HG03442 (cell line): ENCODE measurements at regions not wholly inside any gene's neighbourhood (a gene's known extent, or its start where the extent isn't known, plus 50 kb on each side); places are given as distances from the start of the nearest gene placed in this dataset.

Experiments used
- ATAC-seq: cut with Tn5 transposase; IDR thresholded peaks from one replicate; pipeline ENCODE4 v1.9.1; 2021; ENCODE audit warnings: mild to moderate bottlenecking, moderate library complexity; ENCODE audit not compliant: unreplicated experiment

DNA sequence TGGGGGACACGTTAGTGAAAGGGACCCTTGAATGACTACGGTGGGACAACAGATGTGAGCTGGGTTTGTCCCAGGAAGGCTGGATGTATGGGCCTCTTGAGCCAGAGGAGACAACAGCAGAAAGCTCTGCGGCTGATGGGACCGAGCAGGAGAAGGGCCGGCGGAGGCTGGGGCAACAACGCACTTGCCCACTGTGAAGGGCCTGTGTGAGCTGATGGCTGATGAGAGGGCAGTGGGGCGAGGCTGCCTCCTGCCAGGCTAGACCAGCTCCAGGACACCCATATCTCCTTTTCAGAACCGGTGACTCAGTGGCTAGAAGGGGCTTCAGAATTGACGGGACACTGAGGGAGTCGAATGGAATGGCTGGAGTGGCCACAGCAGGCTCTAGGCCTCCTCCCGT, 250.1 kb downstream of the SEC14L1 start:
- ATAC-seq: no peak

DNA sequence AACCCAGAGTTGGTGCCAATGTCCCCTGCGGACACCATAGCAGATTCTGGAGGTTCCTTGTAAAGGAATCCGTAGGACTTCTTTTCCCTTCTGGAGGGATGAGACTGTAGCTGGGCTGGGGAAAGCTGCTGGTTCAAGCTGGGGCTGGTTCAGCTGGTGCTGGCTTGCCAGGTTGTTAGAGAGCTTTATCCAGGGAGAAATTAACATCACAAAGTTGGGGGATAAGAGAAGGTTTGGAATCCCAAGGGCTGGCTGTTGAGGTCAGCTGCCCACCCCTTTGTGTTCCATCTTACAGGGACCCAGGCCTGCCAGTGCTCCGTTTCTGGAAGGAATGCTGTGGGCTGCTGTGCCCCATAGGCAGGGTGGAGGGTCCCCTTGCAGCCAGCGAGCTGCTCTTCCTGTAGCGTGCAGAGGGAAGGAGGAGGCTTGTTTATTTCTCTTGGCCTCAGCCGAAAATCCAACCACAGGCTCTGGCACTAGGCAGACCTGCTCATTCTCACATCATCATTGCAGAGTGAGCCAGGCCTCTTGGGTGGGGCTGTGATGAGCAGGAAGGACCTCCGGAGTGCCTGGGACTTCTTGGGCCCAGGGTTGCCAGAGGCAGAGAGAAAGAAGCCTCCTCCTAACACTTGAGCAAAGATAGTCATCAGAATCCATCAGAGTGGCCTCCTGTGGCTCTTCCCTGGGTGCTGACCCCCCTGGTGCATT, 251.1 kb downstream of the SEC14L1 start:
- no peak for ATAC-seq

DNA sequence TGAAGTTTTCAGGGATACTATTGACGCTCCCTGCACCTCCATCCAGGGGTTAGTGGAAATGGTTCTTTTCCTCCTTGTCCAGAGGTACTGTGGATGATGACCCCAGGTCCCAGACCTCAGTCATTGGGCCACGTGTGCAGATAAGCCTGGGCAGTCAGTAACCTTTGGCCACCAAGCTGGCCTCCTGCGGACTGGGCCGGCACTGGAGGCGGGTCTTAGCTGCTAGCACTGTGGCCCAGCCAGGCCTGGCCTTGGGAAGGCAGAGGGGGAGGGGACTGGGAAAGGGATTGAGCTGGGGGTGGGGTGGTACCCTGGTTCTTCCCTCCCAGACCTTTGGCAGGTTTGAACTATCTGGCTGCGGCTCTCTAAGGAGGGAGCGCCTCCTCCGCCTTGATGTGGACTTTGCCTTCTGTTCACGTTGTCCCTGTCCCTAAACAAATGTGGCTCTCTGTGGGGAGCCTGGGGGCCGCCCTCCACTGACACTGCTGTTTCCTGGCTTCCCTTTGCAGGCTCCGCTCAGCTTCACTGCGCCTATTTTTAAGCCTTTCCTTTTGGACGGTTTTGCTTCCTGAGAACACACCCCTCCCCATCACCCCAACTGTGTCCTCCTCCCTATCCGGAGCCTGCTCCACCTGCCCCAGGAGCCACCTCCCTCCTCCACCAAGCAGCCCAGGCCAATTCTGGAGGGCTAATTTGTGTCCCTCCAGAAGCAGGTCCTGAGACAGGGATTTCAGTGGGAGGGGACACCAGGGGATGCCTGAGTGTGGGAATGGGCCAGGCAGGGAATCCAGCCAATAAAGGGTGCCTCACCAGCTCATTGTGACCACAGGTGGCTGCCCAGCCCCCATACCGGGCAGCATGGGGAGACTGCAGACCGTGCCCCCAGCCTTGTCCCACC, 251.9 kb downstream of the SEC14L1 start:
- ATAC-seq: no peak

DNA sequence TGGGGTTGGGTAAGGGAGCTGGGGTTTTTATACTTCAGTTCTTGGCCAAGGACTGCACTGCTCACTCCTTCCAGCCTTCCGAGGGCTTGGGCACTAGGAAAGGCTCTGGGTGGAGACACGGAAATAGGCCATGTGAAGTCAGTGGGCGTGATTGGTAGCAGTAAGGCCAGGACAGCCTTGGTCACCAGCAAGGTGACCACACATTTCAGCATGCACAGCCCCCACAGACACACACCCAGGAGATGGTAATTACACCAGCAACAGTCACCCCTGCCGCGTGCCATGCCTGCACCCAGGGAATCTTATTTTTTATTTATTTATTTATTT, 252.5 kb downstream of the SEC14L1 start:
- no peak for ATAC-seq

DNA sequence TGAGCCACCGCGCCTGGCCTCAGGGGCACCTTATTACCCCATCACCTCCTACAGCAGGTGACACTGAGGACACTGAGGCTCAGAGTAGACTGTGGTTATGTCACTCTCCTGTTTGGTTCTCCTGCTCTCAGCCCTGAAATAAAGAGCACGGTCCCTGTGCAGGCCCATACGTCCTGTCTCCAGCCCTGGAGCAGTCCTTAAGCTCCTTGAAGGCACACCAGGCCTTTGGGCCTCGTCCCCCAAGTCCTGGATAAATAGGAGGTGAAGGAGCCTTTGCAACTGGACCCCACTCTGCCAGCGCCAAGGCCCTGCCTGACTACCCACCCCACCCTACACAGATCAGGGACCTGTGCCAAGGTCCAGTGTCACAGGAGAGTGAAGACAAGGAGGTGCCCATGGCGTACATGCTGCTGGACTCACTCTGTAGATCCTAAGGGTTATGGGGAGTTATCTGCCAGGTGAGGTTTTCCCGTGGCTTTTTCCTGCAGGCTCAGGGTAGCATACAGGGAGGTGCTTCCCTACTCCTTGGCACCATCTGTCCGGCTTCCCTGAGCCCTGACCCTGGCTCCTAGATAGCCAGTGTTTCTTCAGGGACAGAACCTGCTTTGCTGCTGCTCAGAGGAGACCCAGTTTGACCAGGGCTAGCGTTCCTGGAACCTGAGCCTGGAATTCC, 253.2 kb downstream of the SEC14L1 start:
- ATAC-seq: no peak

DNA sequence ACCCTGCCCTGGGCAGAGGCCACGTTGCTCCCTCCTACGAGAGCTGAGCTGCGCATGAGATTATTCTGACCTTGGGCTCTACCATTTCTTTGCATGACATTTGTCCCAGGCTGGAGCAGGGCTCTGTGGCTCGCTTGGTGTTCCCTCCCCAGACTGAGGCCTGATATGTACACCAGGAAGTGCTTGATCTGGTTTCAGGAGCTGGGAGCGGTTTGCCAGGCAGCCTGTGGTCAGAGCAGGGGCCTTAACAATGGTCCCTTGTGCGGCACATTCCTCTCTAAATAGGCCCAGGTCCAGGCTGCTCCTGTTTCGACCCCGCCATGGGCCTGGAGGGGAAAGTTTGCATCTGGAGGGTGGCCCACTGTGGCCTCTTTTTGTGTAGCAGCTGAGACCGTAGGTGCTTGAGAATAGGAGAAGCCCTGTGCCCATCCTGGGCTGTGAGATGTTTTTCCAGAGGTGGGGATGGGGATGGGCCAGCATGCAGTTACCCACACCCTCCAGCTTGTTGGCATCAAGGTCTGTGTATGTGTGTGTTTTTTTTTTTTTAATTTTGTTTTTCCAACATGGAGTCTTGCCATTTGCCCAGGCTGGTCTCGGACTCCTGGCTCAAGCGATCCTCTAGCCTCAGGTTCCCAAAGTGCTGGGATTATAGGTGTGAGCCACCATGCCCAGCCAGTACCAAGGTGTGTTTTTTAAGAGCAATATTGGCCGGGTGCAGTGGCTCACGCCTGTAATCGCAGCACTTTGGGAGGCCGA, 253.9 kb downstream of the SEC14L1 start:
- ATAC-seq: no peak

DNA sequence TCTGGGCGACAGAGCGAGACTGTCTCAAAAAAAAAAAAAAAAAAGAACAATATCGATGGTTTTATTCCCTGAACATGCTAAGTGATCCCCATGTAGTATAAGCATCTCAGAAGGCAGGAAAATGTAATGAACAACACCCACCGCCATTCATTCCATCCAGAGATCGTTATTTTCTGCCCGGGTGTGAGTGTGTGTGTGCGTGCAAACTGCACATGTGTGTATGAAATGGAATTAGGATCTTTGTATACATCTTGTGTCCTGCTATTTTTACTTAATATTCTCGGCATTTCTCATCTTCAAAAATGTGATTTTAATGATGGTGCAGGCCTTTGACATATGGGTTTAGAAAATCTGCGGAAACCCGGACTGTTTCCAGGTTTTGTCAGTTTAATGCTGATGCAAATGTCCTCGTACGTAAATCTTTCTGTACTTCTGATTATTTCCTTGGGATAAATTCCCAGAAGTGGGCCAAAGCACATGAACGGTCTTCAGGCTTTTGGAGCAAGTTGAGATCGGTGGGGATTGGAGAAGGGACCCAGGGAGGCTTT, 254.8 kb downstream of the SEC14L1 start:
- ATAC-seq: no peak

DNA sequence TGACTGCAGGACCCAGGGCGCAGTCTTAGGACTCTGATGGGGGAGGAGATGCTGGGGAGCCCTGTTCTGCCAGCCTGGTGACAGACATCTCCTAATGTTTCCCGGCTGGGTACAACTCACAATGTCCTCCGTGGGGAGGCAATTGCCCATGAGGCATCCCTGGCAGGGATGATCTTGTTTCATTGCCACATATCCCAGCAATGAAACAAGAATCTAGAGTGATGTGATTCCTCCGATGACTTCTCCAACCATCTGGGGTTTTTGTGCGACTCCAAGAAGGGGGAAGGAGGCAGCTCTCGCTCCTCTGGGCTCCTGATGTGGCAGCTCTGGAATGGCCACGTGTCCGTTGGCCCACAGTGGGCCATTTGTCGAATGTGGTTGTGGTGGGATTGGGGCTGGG, 255.8 kb downstream of the SEC14L1 start:
- no peak for ATAC-seq

DNA sequence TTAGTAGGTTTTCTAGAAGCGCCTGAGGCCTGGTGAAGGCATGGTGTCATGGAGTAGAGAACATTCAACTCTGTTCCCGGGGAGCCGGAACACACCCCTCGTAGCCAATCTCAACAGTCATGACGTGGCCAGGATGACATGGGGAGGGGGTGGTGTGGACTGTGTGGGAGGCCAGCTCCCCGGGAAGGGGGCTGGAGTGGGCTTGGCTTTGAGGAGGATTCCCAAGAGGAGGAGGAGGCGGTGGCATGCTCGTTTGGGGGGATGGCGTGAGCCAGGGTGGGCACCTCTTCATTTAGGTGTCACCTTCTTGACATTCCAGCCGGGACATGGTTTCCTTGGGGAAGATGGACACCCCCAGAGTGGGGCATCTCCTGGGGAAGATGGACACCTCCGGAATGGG, 257.5 kb downstream of the SEC14L1 start:
- no peak for ATAC-seq

DNA sequence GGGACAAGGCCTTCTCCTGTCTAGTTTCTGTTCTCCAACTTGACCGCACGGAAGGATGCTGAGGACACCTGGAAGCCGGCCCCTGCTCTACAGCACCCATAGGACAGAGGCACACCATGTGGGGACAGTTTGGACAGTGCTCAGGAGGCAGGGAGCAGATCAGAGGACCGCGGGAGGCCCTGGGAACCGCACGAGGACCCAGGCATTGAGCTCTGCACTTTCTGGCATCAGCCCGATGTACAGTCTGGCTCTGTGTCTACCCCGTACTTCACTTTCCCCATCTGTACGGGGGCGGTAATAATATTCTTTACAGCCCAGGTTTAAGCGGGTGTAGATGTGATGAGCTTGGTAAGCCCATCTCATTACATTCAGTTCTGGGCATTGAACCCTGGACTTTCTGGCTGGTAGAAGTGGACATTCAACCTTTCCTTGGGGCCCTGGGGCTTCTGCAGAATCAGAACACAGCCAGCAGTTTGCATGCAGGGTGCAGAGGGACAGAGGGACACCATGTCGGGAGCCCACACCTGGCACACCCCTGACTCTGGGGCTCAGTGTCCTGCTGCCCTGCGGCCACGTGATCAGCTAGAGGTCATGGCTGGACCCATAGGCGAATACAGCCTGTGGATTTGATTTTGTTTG, 258.7 kb downstream of the SEC14L1 start:
- no peak for ATAC-seq

DNA sequence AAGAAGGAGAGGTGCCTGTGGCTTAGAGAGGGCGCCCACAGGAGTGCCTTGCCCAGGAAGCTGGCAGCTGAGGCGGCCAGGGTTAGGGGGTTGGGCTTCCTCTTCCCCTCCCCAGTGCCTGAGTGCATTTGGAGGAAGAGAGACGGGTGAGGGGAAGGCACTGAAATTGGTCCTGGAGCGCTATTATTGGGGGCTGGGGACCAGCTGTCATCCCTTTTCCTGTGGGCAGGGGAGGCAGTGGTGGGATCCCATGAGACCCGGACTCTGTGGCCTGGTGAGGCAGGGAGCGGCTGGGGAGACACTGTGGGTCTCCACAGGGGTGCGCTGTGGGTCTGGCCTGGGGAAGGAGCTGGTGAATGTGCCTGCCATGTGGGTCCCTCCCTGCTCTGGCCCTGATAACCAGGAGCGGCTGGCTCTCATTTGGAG, 259.7 kb downstream of the SEC14L1 start:
- ATAC-seq: no peak

DNA sequence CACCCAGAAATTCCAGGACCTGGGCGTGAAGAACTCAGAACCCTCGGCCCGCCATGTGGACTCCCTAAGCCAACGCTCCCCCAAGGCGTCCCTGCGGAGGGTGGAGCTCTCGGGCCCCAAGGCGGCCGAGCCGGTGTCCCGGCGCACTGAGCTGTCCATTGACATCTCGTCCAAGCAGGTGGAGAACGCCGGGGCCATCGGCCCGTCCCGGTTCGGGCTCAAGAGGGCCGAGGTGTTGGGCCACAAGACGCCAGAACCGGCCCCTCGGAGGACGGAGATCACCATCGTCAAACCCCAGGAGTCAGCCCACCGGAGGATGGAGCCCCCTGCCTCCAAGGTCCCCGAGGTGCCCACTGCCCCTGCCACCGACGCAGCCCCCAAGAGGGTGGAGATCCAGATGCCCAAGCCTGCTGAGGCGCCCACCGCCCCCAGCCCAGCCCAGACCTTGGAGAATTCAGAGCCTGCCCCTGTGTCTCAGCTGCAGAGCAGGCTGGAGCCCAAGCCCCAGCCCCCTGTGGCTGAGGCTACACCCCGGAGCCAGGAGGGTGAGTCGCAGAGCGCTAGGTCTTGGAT, 261.5 kb downstream of the SEC14L1 start:
- ATAC-seq: no peak

DNA sequence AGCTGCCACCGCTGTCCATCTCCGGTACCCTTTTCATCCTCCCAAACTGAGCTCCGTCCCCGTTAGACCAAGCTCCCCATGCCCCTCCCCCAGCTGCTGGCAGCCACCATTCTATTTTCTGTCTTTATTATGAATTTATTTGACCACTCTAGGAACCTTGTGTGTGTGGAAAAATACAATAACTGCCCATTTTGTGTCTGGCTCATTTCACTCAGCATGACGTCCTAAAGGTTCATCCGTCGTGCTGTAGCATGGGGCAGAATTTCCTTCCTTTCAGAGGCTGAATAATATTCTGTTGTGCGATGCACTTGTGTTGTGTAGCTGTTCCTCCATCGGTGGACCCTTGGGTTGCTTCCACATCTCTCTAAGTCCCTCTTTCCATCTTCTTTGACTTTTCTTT, 263.1 kb downstream of the SEC14L1 start:
- ATAC-seq: no peak

DNA sequence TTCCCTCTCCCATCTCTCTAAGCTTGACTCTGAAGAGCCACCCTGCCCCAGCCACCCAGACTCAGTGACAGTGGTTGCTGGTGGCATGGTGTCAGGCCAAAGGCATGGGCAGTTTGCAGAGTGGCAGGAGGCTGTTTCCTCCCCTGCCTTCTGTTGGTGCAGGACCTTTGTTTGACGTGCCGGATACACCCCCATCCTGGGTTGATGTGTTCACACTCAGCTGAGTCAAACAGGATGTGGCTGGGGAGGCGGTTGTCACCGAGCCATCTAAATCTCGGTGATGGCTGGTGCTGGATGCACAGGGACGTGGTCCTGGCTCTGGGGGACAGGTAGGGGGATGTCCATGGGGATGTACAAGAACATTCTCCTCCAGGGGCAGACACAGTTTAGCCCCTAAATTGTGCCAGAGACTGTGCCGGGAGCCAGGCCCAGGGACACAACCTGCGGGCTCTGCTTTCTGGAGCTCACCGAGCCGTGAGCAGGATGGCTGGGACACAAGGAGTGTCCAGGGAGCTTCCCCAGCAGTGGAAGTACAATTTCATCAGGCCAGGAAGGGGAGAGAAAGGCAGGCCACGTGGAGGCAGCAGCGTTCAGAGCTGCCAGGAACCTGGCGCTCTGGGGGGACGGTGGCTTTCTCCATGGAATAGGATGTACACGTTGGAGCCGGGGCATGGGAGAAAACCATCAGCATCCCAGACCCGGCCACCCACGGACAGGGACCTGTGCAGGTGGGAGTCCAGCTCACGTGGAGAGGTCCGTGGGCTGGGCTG, 264.2 kb downstream of the SEC14L1 start:
- ATAC-seq: peak; percentile 57

DNA sequence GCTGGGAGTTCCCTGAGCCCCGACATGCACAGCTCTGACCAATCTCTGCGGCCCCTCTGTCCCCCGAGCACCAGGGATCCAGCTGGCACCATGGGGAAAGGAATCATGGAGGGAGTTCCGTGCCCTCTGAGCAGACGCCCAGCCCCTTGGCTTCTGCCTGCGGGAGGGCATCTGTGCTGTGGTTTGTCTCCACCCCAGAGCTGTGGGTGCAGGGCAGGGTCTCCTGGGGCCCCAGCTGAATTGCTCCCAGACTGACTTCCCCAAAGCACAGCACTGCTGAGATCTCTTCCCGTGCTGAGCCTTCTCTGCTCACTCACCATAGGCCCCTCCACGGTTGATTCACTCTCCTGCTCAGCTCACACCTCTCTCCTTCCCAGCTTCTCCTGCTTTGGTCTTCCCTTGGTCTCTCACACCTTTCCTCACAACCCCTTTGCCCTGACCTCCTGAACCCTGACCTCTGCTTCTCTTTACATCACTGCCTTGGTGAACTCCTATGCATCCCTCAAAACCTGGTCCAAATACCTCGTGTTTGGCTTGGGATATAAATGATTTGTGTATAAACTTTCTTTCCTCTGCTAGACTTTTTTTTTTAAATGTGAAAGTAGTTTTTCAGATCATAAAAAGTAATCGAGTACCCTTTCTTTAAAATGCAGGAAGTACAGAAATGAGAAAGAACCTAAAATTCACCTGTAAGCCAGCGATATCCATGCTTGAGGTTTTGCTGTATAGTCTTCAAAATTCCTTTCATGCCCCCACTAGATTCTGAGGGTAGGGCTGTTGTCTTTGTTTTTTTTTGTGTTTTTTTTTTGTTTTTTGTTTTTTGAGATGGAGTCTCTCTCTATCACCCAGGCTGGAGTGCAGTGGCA, 265.3 kb downstream of the SEC14L1 start:
- ATAC-seq: no peak

DNA sequence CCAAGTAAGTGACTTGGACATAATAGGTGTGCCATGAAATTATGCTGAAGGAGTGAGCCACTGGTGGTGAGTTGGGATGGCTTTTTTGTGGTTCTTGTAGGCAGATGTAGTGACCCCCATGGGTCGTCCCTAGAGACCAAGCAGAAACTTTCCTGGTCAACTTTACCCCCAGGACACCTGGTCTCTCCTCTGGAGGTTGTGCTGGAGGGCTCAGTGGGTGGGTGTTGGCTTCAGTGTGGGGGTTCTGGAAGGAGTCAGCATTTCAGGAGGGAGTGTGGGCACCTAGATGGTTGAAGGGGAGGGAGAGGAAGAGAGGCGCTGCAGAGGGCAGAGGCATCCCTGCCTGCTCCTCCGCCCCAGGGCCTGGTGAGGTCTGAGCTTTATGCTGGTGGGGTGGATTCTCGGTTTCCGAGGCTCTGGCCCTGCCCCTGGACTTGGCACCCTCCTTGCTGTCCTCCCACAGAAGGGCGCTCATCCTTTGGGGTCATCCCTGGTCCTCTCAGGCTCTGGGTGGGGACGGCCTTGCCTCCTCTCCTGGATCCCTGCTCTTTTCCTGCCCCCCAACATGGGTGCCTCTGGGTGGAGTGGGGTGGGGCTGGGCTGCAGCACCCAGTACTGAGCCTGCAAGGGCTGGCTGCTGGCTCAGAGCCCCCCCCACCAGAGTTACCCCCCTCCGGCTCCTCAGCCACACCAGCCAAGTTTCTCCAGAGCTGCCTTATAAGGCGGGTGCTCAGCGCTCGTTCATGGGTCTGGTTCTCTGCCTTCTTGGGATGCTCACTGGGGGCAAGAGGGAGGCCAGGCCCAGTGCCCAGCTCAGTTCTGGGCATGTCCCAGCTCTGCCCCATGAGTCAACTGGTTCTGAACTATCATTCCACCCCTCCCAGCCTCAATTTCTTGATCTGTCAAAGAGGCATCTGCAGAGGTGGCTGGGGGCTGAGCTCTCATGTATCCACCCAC, 266.8 kb downstream of the SEC14L1 start:
- no peak for ATAC-seq

DNA sequence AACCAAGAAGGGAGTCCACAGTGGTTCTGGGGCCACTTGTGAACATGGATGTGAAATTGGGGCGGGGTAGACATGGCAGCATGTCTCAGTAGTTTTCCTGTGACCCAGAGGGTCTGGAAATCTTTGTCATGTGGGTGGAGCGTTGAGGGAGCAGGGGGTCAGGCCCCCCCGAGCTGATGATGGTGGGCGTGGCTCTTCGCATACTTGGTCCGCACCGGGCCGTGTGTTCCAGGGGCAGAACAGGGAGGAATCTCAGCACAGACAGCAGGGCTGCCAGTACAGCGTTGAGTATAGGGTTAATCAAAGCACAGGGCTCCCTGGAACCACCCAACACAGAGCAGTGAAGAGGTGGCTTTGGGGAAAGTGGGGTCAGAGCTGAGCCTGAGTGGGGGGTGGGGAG, 267.5 kb downstream of the SEC14L1 start:
- no peak for ATAC-seq
